Stomach (tissue), 8 donors: ENCODE measurements at regions not wholly inside any gene's neighbourhood (a gene's known extent, or its start where the extent isn't known, plus 50 kb on each side); places are given as distances from the start of the nearest gene placed in this dataset.
A peak's percentile ranks its signal among the peaks of the same experiment; 100 is the strongest.

Experiments used
- DNase-seq, 2 donors: peaks; one replicate each; pipeline versions ENCODE4 v3.0.0 to v3.0.0-alpha.2; 2013 to 2019
- H3K27ac ChIP-seq, 5 donors: fragments of 200-600 bp in 4 of 5; sonication (generic) in 4 of 5; one replicate each; pipeline ENCODE4 v1.5.1; 2013 to 2019; ENCODE audit warnings: mild to moderate bottlenecking in 1 of 5, moderate library complexity in 1 of 5
- H3K27me3 ChIP-seq, 3 donors: fragments of 200-600 bp; sonication (generic); one replicate each; pipeline ENCODE4 v1.5.1; 2017 to 2019; ENCODE audit warnings: mixed run types in 1 of 3
- H3K36me3 ChIP-seq, 4 donors: fragments of 200-600 bp; sonication (generic); 1 replicate in 3 of 4; 2 replicates in 1 of 4; pipeline ENCODE4 v1.5.1; 2016 to 2019
- H3K4me1 ChIP-seq, 4 donors: fragments of 200-600 bp; sonication (generic); one replicate each; pipeline ENCODE4 v1.5.1; 2016 to 2019
- H3K4me3 ChIP-seq, 4 donors: fragments of 200-600 bp; sonication (generic) in 3 of 4; one replicate each; pipeline ENCODE4 v1.5.1; 2016 to 2019; ENCODE audit warnings: mild to moderate bottlenecking in 1 of 4
- H3K9me3 ChIP-seq, 4 donors: fragments of 200-600 bp; sonication (generic); one replicate each; pipeline ENCODE4 v1.5.1; 2016 to 2019
- CTCF ChIP-seq, 7 experiments: fragments of 450-650 bp in 4 of 7; fragments of 200-600 bp in 3 of 7; sonication (generic) in 3 of 7; IDR thresholded peaks; one replicate each; pipeline ENCODE4 v1.5.1; 2016 to 2019; ENCODE audit warnings: antibody characterized with exemption in 7 of 7, control low read depth in 2 of 7, mild to moderate bottlenecking in 1 of 7
- EP300 ChIP-seq: sonication (generic); formaldehyde crosslinking; IDR thresholded peaks from one replicate; pipeline ENCODE4 v1.6.1; 2017; ENCODE audit warnings: antibody characterized with exemption
- POLR2A ChIP-seq, 4 donors: fragments of 450-650 bp; IDR thresholded peaks; one replicate each; pipeline ENCODE4 v1.6.1; 2016; ENCODE audit warnings: antibody characterized with exemption in 4 of 4, control low read depth in 2 of 4, mild to moderate bottlenecking in 1 of 4, moderate library complexity in 1 of 4
- POLR2AphosphoS5 ChIP-seq, 3 donors: sonication (generic); formaldehyde crosslinking; IDR thresholded peaks; one replicate each; pipeline ENCODE4 v1.6.1; 2016; ENCODE audit warnings: antibody characterized with exemption in 3 of 3
- WGBS, 5 donors: extraction: QIAGEN DNeasy Blood & Tissue Kit in 3 of 5; methylation state at CpG; one replicate each; pipeline versions ENCODE4 v1.1.5 to v1.1.7; 2013 to 2018; 5-methylcytosine and 5-hydroxymethylcytosine counted together
- intact Hi-C: fragments of 100-400 bp; cut with DNase I; formaldehyde crosslinking; loops from one replicate; pipeline ENCODE4 v1.15.1; 2023; ENCODE audit warnings: low total_unique reads
- donor health status: healthy with polysubstance abuse.
- donor health status: Bipolar disorder and iron deficiency.
- donor health status: healthy.

- peak in 1 of 2 donors; percentile 41 for DNase-seq
- 15 to 30% (median 20%) methylated on average over 3 of the region's 3 CpGs for WGBS, 5 donors
- intact Hi-C loops: no loop called here
- Histone ChIP-seq H3K4me1 (peaks cover 0 to 6% (median 0%) of the 10 kb centered on the region in 4 donors), H3K4me3 (no peak overlapping the region), H3K27ac (no peak overlapping the region), H3K36me3 (no peaks in the 10 kb centered on the region), H3K9me3 (no peaks in the 10 kb centered on the region), H3K27me3 (no peaks in the 10 kb centered on the region)
- TF ChIP-seq POLR2A (IDR thresholded peaks at IDR 0.05): no peak
- TF ChIP-seq CTCF (IDR thresholded peaks at IDR 0.05): no peak
- no peak for TF ChIP-seq POLR2AphosphoS5 (IDR thresholded peaks at IDR 0.05)
- TF ChIP-seq EP300: no peak
Observed at GRCh38 chr7:106372595-106373318, 88.0 kb upstream of the NAMPT start.

- Histone ChIP-seq H3K9me3 (no peaks in the 10 kb centered on the region), H3K27me3 (no peaks in the 10 kb centered on the region), H3K27ac (no peak overlapping the region), H3K4me1 (peaks cover 0 to 6% (median 0%) of the 10 kb centered on the region in 4 donors), H3K36me3 (no peaks in the 10 kb centered on the region), H3K4me3 (no peak overlapping the region)
- no peak for TF ChIP-seq POLR2A (IDR thresholded peaks at IDR 0.05)
- DNase-seq: no peak
- WGBS, 5 donors: 82 to 91% (median 88%) methylated on average over 2 of the region's 2 CpGs
- intact Hi-C loops: no loop called here
Observed at GRCh38 chr7:106372126-106372525, 87.3 kb upstream of the NAMPT start.

GRCh38 chr7:106371629-106372028 is 86.8 kb upstream of the NAMPT start:
- Histone ChIP-seq H3K4me3 (no peak overlapping the region), H3K27ac (no peak overlapping the region), H3K4me1 (peaks cover 0 to 6% (median 0%) of the 10 kb centered on the region in 4 donors), H3K27me3 (no peaks in the 10 kb centered on the region), H3K36me3 (no peaks in the 10 kb centered on the region), H3K9me3 (no peaks in the 10 kb centered on the region)
- no peak for TF ChIP-seq POLR2AphosphoS5 (IDR thresholded peaks at IDR 0.05)
- TF ChIP-seq POLR2A (IDR thresholded peaks at IDR 0.05): no peak
- no peak for TF ChIP-seq CTCF (IDR thresholded peaks at IDR 0.05)
- no peak for TF ChIP-seq EP300
- intact Hi-C loops: no loop called here
- DNase-seq: no peak
- 87 to 93% (median 90%) methylated on average over 4 of the region's 4 CpGs for WGBS, 5 donors

- intact Hi-C loops: no loop called here
- Histone ChIP-seq H3K36me3 (no peaks in the 10 kb centered on the region), H3K27me3 (no peaks in the 10 kb centered on the region), H3K27ac (no peak overlapping the region), H3K4me1 (peaks cover 0 to 5% (median 0%) of the 10 kb centered on the region in 4 donors), H3K4me3 (no peak overlapping the region), H3K9me3 (no peaks in the 10 kb centered on the region)
- DNase-seq: no peak
- TF ChIP-seq CTCF (IDR thresholded peaks at IDR 0.05): no peak
- TF ChIP-seq POLR2A (IDR thresholded peaks at IDR 0.05): no peak
- TF ChIP-seq POLR2AphosphoS5 (IDR thresholded peaks at IDR 0.05): no peak
- TF ChIP-seq EP300: no peak
- 85 to 96% (median 95%) methylated on average over 10 of the region's 10 CpGs for WGBS, 5 donors
Observed at GRCh38 chr7:106370542-106370941, 85.8 kb upstream of the NAMPT start.

GRCh38 chr7:106369816-106370215 is 85.0 kb upstream of the NAMPT start:
- no peaks in the 10 kb centered on the region for H3K27me3 ChIP-seq
- intact Hi-C loops: no loop called here
- no peaks in the 10 kb centered on the region for H3K36me3 ChIP-seq
- H3K4me3 ChIP-seq: no peak overlapping the region
- H3K9me3 ChIP-seq: no peaks in the 10 kb centered on the region
- no peak overlapping the region for H3K27ac ChIP-seq
- TF ChIP-seq POLR2AphosphoS5 (IDR thresholded peaks at IDR 0.05): no peak
- no peak for TF ChIP-seq POLR2A (IDR thresholded peaks at IDR 0.05)
- no peak for TF ChIP-seq EP300
- TF ChIP-seq CTCF (IDR thresholded peaks at IDR 0.05): no peak
- DNase-seq: no peak
- 88 to 95% (median 91%) methylated on average over 2 of the region's 2 CpGs for WGBS, 5 donors
- peaks cover 0 to 11% (median 0%) of the 10 kb centered on the region in 4 donors for H3K4me1 ChIP-seq
